GM10248 (cell line): ENCODE measurements at regions not wholly inside any gene's neighbourhood (a gene's known extent, or its start where the extent isn't known, plus 50 kb on each side); places are given as distances from the start of the nearest gene placed in this dataset.
"Not testable (repeated sequence)": the region's sequence is repeated elsewhere in the genome, so short reads cannot be mapped to it uniquely, and the experiment has no call there.

ENCODE experiments used
- CTCF ChIA-PET: fragments of 300-600 bp; sonication (Branson Sonifier 250); formaldehyde crosslinking; extraction: SDS; loops from one replicate; lab custom pipeline; 2021; ENCODE audit warnings: antibody characterized with exemption; lab: Yijun Ruan, JAX
- POLR2A ChIA-PET: fragments of 350-650 bp; sonication (Branson Sonifier 250); formaldehyde crosslinking; extraction: SDS; loops from one replicate; lab custom pipeline; 2020; ENCODE audit warnings: antibody characterized with exemption; lab: Yijun Ruan, JAX
- DNase-seq: peaks from one replicate; pipeline ENCODE4 v3.0.0; 2012; ENCODE audit errors: extremely low spot score
- CTCF ChIP-seq: IDR thresholded peaks from 2 replicates; pipeline ENCODE4 v1.5.1; 2012; ENCODE audit warnings: mild to moderate bottlenecking, low read depth; ENCODE audit errors: extremely low read depth, missing control alignments, control extremely low read depth

GRCh38 chr21:35274923-35275322 is 225.8 kb upstream of the RUNX1 start:
- CTCF ChIA-PET = interaction anchor here (1.1 kb wide), 1 partner anchor 69 kb away, joined by 3 read pairs; no protein-coding TSS in a partner anchor

GRCh38 chr21:35274090-35274489 is 225.0 kb upstream of the RUNX1 start:
- no peak for TF ChIP-seq CTCF
- no peak for DNase-seq
- CTCF ChIA-PET = no interaction called here
- POLR2A ChIA-PET = no interaction called here

More at GRCh38 chr21:35274923-35275322, 225.8 kb upstream of the RUNX1 start:
- POLR2A ChIA-PET = no interaction called here
- no peak for TF ChIP-seq CTCF
- no peak for DNase-seq

GRCh38 chr21:35273333-35273732 is 224.2 kb upstream of the RUNX1 start:
- no peak for DNase-seq
- ChIA-PET CTCF (no interaction called here), POLR2A (no interaction called here)
- no peak for TF ChIP-seq CTCF

GRCh38 chr21:35271344-35272118 is 222.4 kb upstream of the RUNX1 start:
- POLR2A ChIA-PET, DNase-seq, CTCF ChIA-PET: not testable (repeated sequence)

- CTCF ChIA-PET = no interaction called here
- POLR2A ChIA-PET = no interaction called here
- DNase-seq = no peak
- no peak for TF ChIP-seq CTCF
Measured at GRCh38 chr21:35268817-35269216, 219.7 kb upstream of the RUNX1 start.

GRCh38 chr21:35268261-35268660 is 219.2 kb upstream of the RUNX1 start:
- no peak for DNase-seq
- CTCF ChIA-PET = no interaction called here
- POLR2A ChIA-PET = no interaction called here
- no peak for TF ChIP-seq CTCF

- ChIA-PET POLR2A (no interaction called here), CTCF (no interaction called here)
- TF ChIP-seq CTCF = no peak
- DNase-seq = no peak
Measured at GRCh38 chr21:35266546-35266945, 217.4 kb upstream of the RUNX1 start.
